Omental fat pad (tissue), 3 donors: ENCODE measurements at regions not wholly inside any gene's neighbourhood (a gene's known extent, or its start where the extent isn't known, plus 50 kb on each side); places are given as distances from the start of the nearest gene placed in this dataset.
A peak's percentile ranks its signal among the peaks of the same experiment; 100 is the strongest.
"Not testable (repeated sequence)": the region's sequence is repeated elsewhere in the genome, so short reads cannot be mapped to it uniquely, and the experiment has no call there.

Source experiments
- ATAC-seq: fragments of 150-250 bp; one replicate; pipeline ENCODE4 v1.9.1; 2016; ENCODE audit warnings: mild to moderate bottlenecking, moderate library complexity; ENCODE audit not compliant: low FRiP score
- DNase-seq: peaks from one replicate; pipeline ENCODE4 v3.0.0-alpha.2; 2019; ENCODE audit warnings: low spot score
- TF ChIP-seq, protein P1 (sequence below), 3 donors: fragments of 450-650 bp; IDR thresholded peaks; one replicate each; pipeline ENCODE4 v1.5.1; 2016 to 2017; ENCODE audit warnings: antibody characterized with exemption in 3 of 3, mild to moderate bottlenecking in 3 of 3, moderate library complexity in 2 of 3

- no peak for ATAC-seq
These were observed 77.6 kb upstream of the CCDC80 start for GRCh38 chr3:112718516-112718915.

GRCh38 chr3:112709911-112710310, 69.0 kb upstream of the CCDC80 start:
- ATAC-seq = no peak
- TF ChIP-seq, protein P1, sequence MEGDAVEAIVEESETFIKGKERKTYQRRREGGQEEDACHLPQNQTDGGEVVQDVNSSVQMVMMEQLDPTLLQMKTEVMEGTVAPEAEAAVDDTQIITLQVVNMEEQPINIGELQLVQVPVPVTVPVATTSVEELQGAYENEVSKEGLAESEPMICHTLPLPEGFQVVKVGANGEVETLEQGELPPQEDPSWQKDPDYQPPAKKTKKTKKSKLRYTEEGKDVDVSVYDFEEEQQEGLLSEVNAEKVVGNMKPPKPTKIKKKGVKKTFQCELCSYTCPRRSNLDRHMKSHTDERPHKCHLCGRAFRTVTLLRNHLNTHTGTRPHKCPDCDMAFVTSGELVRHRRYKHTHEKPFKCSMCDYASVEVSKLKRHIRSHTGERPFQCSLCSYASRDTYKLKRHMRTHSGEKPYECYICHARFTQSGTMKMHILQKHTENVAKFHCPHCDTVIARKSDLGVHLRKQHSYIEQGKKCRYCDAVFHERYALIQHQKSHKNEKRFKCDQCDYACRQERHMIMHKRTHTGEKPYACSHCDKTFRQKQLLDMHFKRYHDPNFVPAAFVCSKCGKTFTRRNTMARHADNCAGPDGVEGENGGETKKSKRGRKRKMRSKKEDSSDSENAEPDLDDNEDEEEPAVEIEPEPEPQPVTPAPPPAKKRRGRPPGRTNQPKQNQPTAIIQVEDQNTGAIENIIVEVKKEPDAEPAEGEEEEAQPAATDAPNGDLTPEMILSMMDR (IDR thresholded peaks at IDR 0.05) = no peak
- DNase-seq = no peak

More at GRCh38 chr3:112718516-112718915, 77.6 kb upstream of the CCDC80 start:
- TF ChIP-seq, protein P1 (IDR thresholded peaks at IDR 0.05) = no peak
- DNase-seq = no peak

GRCh38 chr3:112699436-112699978, 58.6 kb upstream of the CCDC80 start:
- TF ChIP-seq, protein P1 (IDR thresholded peaks at IDR 0.05) = no peak
- DNase-seq (no peak), ATAC-seq (no peak)

- not testable (repeated sequence) for ATAC-seq, DNase-seq
These were observed 57.5 kb upstream of the CCDC80 start for GRCh38 chr3:112698442-112698841.

DNA sequence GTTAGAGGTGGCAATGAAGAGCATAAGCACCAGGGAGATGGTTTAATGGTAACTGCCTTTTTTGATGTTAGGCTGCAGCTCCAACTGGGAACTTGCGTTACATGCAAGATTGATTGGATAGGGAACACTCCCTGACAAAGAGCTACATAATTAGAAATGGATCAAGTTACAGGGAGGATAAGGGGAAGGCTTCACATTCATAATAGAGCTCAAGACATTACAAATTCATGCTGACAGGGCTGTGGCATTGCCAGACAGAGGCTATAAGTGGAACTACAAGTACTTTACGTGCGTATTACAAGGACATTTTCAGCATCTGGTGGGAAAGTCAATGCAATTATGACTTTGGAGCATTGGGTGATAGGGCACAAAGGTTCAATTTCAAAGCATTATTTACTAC, 55.3 kb upstream of the CCDC80 start:
- peak; percentile 37 for ATAC-seq

GRCh38 chr3:112695377-112696108, 54.6 kb upstream of the CCDC80 start:
- peak; percentile 23 for ATAC-seq
- not testable (repeated sequence) for DNase-seq

More for the DNA sequence above, 55.3 kb upstream of the CCDC80 start:
- DNase-seq = not testable (repeated sequence)

GRCh38 chr3:112694906-112695305, 54.0 kb upstream of the CCDC80 start:
- ATAC-seq = not testable (repeated sequence)

DNA sequence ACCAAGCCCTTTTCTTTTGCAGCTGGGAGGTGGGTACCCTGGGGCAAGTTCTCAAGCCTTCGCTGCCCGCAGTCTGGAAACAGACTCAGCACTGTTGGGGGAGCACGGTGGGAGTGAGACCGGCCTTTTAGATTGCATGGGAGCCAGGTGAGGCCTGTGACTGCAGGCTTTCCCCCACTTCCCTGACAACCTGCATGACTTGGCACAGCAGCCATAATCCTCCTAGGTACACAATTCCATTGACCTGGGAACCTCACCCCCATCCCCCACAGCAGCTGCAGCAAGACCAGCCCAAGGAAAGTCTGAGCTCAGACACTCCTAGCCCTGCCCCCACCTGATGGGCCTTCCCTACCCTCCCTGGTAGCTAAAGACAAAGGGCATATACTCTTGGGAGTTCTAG, 52.2 kb upstream of the CCDC80 start:
- no peak for DNase-seq
- TF ChIP-seq, protein P1 (IDR thresholded peaks at IDR 0.05) = no peak
- ATAC-seq = no peak

More at GRCh38 chr3:112694906-112695305, 54.0 kb upstream of the CCDC80 start:
- DNase-seq = not testable (repeated sequence)
